ENCODE measurements at regions not wholly inside any gene's neighbourhood (a gene's known extent, or its start where the extent isn't known, plus 50 kb on each side); places are given as distances from the start of the nearest gene placed in this dataset.

DNA sequence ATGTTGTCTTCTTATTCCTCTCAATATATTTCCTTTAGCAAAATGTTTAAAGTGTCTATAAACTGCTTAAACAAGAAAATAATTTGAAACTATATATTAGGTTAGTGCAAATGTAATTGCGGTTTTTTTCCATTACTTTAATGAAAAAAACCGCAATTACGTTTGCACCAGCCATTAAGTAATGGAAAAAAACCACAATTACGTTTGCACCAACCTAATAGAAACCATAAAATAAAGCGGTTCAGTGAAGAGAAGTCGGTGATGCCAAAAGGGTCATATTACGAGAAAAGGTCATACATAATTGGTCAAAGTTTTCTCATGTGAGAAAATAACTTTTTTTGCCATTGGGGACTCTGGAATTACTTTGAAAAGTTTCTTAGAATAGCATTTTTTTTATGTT lies 385.6 kb upstream of the ST8SIA4 start:
- no peak for TF ChIP-seq ZNF549 (CRISPR knock-in tag; IDR thresholded peaks at IDR 0.05)
- TF ChIP-seq, protein P1, sequence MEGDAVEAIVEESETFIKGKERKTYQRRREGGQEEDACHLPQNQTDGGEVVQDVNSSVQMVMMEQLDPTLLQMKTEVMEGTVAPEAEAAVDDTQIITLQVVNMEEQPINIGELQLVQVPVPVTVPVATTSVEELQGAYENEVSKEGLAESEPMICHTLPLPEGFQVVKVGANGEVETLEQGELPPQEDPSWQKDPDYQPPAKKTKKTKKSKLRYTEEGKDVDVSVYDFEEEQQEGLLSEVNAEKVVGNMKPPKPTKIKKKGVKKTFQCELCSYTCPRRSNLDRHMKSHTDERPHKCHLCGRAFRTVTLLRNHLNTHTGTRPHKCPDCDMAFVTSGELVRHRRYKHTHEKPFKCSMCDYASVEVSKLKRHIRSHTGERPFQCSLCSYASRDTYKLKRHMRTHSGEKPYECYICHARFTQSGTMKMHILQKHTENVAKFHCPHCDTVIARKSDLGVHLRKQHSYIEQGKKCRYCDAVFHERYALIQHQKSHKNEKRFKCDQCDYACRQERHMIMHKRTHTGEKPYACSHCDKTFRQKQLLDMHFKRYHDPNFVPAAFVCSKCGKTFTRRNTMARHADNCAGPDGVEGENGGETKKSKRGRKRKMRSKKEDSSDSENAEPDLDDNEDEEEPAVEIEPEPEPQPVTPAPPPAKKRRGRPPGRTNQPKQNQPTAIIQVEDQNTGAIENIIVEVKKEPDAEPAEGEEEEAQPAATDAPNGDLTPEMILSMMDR (CRISPR knock-in tag; IDR thresholded peaks at IDR 0.05): no peak
- no peak for TF ChIP-seq JUNB (CRISPR knock-in tag; IDR thresholded peaks at IDR 0.05; ENCODE audit: borderline replicate concordance)
- no peak for TF ChIP-seq CBX5 (CRISPR knock-in tag; IDR thresholded peaks at IDR 0.05; ENCODE audit: borderline replicate concordance)
- TF ChIP-seq YY1 (IDR thresholded peaks at IDR 0.05; ENCODE audit: insufficient read depth, insufficient replicate concordance, low read depth, low read length): no peak
- no peak for TF ChIP-seq POLR2G (IDR thresholded peaks at IDR 0.05; ENCODE audit: low read depth, low read length)
- no peak for TF ChIP-seq HDAC2 (CRISPR knock-in tag; IDR thresholded peaks at IDR 0.05)
- TF ChIP-seq NR3C1 (CRISPR knock-in tag; IDR thresholded peaks at IDR 0.05): no peak
- TF ChIP-seq POLR2A (IDR thresholded peaks at IDR 0.05; ENCODE audit: insufficient read depth in 1 of 2, low read depth in 2 of 2, low read length in 2 of 2): no peak
- no peak for TF ChIP-seq HDAC1 (CRISPR knock-in tag; IDR thresholded peaks at IDR 0.05)
- no peak for TF ChIP-seq NFE2L2 (IDR thresholded peaks at IDR 0.05; ENCODE audit: low read length)
- TF ChIP-seq, protein P2, sequence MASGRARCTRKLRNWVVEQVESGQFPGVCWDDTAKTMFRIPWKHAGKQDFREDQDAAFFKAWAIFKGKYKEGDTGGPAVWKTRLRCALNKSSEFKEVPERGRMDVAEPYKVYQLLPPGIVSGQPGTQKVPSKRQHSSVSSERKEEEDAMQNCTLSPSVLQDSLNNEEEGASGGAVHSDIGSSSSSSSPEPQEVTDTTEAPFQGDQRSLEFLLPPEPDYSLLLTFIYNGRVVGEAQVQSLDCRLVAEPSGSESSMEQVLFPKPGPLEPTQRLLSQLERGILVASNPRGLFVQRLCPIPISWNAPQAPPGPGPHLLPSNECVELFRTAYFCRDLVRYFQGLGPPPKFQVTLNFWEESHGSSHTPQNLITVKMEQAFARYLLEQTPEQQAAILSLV (CRISPR knock-in tag; IDR thresholded peaks at IDR 0.05; ENCODE audit: borderline replicate concordance): no peak
